Activated CD8-positive, alpha-beta memory T cell treated with anti-CD3 and anti-CD28 coated beads for 4 hours (primary cell): ENCODE measurements at regions not wholly inside any gene's neighbourhood (a gene's known extent, or its start where the extent isn't known, plus 50 kb on each side); places are given as distances from the start of the nearest gene placed in this dataset.
"Not testable (repeated sequence)": the region's sequence is repeated elsewhere in the genome, so short reads cannot be mapped to it uniquely, and the experiment has no call there.

Source experiments
- DNase-seq, 2 donors: peaks; one replicate each; pipeline ENCODE4 v3.0.0-alpha.2; 2020; ENCODE audit warnings: low read depth in 2 of 2

- DNase-seq = no peak
These were observed 180.7 kb upstream of the ANK3 start for GRCh38 chr10:60570272-60570865.

DNA sequence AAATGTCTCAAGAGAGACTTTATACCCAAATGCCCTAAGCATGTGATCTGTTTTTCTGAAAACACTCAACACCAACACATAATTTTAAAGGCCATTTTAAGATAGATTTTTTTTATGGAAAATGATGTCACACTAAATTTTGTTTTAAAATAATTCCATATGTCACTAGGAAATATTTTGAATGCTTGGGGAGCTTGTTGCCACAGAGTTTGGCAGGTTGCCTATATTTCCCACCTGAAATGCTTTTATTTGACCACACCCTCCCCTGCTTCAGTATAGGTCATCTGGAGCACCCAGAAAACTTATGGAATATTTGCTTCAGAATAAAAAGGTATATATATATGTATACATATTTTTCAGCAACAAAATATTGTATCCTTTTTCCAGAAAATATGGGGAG, 180.0 kb upstream of the ANK3 start:
- DNase-seq = no peak

DNA sequence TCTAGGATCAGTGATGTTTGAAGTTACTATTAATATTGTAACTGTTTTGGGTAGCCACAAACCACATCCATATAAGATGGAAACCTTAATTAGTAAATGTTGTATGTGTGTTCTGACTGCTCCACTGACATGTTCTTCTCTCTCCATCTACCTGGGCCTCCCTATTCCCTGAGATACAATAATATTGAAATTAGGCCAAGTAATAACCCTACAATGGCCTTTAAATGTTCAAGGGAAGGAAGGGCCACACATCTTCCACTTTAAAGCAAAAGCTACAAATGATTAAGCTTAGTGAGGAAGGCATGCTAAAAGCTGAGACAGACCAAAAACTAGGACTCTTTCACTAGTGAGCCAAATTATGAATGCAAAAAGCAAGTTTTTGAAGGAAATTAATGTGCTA, 176.4 kb upstream of the ANK3 start:
- no peak for DNase-seq

DNA sequence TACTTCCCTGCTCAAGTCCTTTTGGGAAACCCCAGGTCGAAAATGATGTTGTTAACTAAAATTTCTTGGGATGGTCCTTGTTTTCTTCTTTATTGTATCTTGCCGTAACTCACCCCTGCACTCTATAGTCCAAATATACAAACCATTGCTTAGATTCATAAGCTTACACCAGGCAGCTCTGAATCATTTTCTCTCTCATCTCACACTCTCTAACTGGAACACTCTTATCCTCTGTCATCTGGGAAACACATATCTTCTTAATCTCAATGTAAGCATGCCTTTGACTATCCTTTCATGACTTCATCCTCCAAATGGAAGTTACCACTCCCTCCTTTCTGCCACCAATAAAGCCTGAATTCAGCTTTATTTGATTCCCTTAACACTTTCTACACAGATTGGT, 175.8 kb upstream of the ANK3 start:
- no peak for DNase-seq

DNA sequence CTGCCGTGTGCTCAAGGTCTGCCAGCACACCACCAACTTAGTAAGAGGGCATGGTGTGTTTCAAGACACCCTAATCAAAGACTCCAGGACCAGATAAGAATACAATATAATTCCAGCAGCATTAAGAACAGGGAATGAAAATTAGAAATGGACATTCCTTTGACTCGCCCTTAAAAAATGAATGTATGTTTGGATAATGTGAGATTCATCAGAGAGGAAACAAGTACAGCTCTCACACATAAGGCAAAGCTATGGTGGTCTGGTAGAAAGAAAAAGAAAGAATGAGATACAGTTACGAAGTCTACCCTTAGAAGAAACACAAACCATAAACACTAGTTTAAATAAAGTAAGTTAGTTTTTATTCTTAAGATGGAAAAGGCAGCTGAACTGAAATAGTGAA, 174.8 kb upstream of the ANK3 start:
- no peak for DNase-seq

DNA sequence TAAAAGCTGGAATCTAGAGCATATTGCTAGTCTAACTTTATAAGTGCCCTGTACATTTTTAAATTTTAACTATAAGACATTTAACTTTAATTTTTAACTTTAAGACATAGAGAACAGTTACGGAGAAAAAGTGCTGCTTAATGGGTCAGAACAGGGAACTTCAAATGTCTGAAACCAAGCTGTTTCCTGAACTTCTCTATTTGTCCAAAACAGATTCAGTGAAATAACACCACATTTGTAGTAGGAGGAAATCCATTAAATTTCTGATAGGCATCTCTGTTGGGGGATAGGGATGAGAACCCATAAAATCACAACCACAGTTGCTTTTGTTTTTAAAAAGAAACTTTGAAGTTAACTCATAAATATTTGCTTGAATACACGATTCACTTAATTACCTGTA, 170.8 kb upstream of the ANK3 start:
- no peak for DNase-seq

DNA sequence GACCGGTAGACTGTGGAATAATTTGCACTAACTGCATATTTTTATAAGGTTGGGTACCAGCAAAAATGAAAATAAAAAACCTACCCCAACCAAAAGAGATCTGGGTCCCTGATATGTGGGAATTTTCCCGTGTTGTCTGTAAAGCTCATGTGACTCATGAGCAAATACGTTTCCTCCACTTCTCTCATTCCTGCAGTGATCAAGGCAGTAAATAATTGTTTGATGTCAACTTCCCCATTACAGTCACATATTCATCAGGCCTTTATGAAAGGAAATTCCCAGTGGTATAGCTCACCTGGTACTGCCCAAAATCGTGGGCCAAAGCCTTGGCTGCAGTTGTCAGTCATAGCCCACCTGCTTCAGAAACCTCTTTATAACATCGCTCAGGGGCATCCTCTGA, 166.0 kb upstream of the ANK3 start:
- no peak for DNase-seq

- no peak for DNase-seq
These were observed 160.0 kb upstream of the ANK3 start for GRCh38 chr10:60549686-60550085.

DNA sequence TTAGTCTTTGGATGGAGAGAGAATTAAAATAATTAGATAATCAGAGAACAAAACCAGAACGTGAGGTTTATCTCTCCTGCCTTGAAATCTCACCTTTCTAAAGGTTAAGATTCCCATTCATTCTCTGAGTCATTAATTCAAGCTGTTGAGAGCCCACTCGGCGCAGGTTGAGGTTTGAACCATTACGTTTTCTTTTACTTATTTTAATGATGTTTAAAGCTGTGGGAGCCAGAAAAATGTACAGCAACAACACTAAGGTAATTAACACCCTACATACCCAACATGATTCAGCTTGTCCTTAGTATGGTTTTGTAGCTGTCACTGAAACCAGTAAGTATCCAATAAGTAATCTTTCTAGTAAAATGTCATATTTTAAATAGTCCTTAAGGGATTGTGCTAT, 153.0 kb upstream of the ANK3 start:
- DNase-seq = no peak

GRCh38 chr10:60541451-60541850, 151.8 kb upstream of the ANK3 start:
- no peak for DNase-seq

DNA sequence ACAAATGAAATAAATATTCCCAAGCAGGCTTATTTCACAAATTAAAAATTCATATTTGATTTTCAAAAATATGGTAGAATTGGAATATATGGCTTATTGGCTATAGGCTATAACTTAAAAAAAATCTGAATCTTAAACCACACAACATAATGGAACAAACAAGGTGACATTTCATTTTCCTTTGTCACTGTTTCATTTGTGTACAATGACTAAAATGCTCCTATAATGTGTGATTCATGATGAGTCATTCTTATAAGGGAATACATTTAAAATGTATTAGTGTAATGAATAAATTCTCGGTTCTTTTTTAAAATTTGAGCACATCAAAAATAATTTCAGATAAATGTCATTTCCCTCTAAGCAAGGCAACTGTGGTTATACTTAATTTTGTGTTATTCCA, 148.0 kb upstream of the ANK3 start:
- DNase-seq = no peak

DNA sequence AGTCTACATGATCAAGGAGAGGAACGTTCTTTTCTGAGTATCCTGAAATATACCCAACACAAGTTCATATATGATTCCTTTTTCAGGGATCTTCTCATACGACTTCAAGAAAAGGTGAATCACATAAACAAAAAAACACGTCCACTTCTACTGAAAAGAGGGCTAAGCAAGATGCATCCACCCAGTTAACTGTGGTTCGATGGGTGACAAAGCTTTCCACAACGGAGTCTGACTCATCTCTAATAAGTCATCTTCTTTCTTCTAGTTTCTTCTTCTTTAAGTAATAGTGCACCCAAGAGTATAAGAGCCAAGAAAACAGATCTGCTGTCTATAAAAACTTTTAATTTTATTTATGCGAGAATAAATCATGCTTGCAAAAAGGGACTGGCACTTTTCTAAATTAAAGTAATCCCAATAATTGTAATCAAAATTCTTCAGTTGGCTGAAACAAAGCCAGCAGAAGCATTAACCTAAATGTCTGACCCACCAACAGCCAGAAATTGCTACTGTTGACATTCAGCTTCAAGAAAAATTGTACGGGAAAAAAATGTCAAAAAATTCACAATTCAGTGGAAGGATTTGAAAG, 146.9 kb upstream of the ANK3 start:
- DNase-seq = no peak

DNA sequence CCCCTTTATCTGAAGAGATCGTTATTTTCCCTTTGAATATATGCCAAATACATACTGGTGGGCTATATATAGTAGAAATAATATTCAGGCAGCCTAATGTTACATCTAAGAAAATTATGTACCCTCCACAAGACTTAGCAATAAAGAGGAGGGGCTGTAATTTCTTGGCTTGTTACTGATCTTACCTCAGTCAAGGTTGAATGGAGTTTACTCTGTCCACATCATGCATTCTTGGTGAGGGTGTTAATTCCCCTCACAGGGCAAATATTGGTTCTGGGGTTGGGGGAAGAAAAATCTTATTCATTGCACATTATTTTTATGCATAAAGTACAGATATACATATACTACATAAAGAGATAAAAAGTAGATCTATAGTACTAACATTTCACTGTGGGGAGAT, 145.8 kb upstream of the ANK3 start:
- no peak for DNase-seq

DNA sequence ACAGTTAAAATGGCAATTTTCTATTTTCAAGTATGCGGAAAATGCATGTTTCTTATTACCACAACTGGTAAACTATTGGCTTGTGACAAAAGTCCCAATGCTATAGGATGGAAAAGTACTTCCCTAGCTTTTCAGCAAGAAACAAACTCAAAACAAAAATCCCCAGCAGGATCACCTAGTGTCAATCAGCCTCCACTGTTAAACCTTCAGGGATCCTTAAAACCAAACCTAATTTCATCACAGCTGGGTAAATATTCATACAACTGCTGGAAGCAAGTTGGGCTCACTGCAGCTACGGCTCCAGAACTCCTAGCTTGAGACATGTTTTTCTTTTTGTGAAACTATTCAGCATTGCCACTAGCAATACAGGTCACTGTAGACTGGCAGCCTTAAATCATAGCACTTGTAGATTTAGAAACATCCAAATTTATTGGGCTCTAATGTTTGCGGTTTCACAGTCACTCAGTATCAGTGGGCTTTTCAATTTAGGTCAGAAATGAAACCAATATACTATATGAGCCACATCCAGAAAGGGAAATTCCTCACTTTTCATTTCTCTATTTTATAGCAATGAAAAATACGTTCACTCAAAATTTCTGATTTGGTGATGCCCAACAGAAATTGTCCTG, 145.2 kb upstream of the ANK3 start:
- no peak for DNase-seq

- DNase-seq = no peak
These were observed 143.2 kb upstream of the ANK3 start for GRCh38 chr10:60532696-60533468.

- no peak for DNase-seq
These were observed 141.3 kb upstream of the ANK3 start for GRCh38 chr10:60531006-60531405.

DNA sequence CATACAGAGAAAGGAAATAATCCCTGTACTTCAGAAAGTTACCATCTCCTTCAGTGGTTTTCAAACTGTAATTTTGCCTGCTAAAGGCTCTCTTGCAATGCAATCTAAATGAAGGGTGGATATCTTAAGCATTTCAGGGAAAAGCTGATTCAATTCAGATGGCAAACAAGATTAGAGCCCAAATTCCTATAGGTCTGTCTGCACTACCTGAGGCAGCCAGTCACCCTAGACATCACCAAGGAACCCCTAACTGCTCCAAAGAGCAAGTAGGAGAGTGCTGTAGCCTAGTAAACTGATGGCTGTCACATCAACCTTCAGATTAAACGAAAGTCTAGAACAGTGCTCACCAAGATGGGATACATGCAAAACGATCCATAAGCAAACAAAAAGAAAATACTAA, 138.0 kb upstream of the ANK3 start:
- DNase-seq = no peak

DNA sequence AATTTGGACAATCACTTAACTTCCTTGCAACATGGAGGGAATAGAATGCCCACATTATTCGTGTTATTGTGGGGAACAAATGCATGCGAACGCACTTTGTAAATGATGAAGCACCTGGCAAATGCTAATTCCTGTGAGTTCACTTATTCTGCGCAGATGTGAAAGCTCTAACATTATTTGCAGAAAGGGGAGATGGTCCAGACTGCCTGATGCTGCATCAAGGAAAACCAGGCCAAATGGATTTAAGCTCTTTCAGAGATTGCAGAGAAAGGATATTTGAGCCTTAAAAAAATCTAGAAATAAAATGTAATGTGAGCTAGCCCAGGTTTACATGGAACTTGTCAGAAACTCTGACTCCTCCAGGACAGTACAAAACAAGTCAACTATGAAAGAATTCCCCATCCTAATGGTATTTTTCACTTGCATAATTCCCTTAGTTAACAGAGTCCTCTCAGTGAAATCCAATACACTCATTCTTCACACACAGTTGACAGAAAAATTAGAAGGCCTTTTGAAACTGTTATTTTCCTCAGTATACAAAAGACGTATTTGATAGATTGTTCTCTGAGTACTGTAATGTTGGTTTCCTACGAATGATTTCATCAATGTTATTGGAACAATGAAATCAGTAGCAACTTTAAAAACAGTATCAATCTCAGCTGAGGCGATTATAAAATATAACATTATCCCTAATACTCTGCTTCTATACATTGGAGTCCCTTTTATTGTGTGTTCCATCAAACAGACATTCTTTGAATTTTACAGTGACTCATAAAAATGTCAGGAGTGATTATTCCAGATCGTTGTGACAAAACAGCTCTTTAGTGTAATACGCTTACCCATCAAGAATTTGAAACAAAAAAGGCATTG, 136.3 kb upstream of the ANK3 start:
- no peak for DNase-seq

GRCh38 chr10:60524541-60524940, 134.9 kb upstream of the ANK3 start:
- no peak for DNase-seq

- DNase-seq = not testable (repeated sequence)
These were observed 133.7 kb upstream of the ANK3 start for GRCh38 chr10:60523371-60523770.

GRCh38 chr10:60522617-60523016, 132.9 kb upstream of the ANK3 start:
- DNase-seq = no peak

DNA sequence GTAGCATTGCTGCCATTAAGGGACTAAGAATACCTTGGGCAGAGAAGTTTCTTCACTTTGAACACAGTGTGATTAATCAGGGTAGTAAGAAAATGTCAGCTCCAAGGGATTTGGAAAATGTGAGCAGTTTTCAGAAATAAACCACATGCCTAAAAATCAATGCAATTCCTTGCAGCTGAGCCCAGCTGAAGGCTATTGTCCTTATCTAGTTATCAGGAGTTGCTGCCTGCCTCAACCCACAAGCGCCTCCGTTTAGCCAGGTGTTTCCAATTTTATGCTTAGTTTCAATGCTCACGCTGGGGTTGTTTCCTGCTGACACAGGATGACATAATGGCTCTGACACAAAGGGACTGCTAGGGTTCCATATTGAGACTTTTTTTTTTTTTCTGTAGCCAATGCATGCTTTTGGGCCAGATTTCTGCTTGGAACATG, 132.3 kb upstream of the ANK3 start:
- DNase-seq = no peak
